GM23338 (cell line): ENCODE measurements at regions not wholly inside any gene's neighbourhood (a gene's known extent, or its start where the extent isn't known, plus 50 kb on each side); places are given as distances from the start of the nearest gene placed in this dataset.

Experiments used
- ATAC-seq: fragments of 200-7000 bp; cut with Tn5 transposase; 3 replicates; pipeline ENCODE4 v1.9.1; 2020
- DNase-seq: peaks from one replicate; pipeline ENCODE4 v3.0.0-alpha.2; 2015; ENCODE audit warnings: low spot score
- H2AFZ ChIP-seq: fragments of 200-600 bp; sonication (generic); 2 replicates; pipeline ENCODE4 v1.8.0; 2016; ENCODE audit warnings: antibody characterized with exemption, mild to moderate bottlenecking, moderate library complexity
- H3F3A ChIP-seq: fragments of 200-600 bp; sonication (generic); replicated peaks from 2 replicates; pipeline ENCODE4 v1.8.0; 2017; ENCODE audit warnings: antibody characterized with exemption, mixed run types, low read depth
- H3K27ac ChIP-seq: fragments of 200-600 bp; sonication (generic); 2 replicates; pipeline ENCODE4 v1.6.1; 2016; ENCODE audit warnings: low read depth
- H3K27me3 ChIP-seq: fragments of 200-600 bp; sonication (generic); 2 replicates; pipeline ENCODE4 v1.8.0; 2016; ENCODE audit warnings: mild to moderate bottlenecking, mixed run types, moderate library complexity; ENCODE audit not compliant: insufficient read depth
- H3K36me3 ChIP-seq: fragments of 200-600 bp; sonication (generic); 2 replicates; pipeline ENCODE4 v1.8.0; 2016; ENCODE audit warnings: mild to moderate bottlenecking; ENCODE audit not compliant: insufficient read depth
- H3K4me1 ChIP-seq: fragments of 200-600 bp; sonication (generic); 2 replicates; pipeline ENCODE4 v1.8.0; 2016; ENCODE audit warnings: mild to moderate bottlenecking, moderate library complexity; ENCODE audit not compliant: insufficient read depth
- H3K4me2 ChIP-seq: fragments of 200-600 bp; sonication (generic); 2 replicates; pipeline ENCODE4 v1.7.1; 2017; ENCODE audit warnings: mixed run types
- H3K4me3 ChIP-seq: fragments of 200-600 bp; sonication (generic); 2 replicates; pipeline ENCODE4 v1.6.1; 2016; ENCODE audit warnings: mixed run types
- H3K79me2 ChIP-seq: fragments of 200-600 bp; sonication (generic); replicated peaks from 2 replicates; pipeline ENCODE4 v1.8.0; 2017; ENCODE audit warnings: mild to moderate bottlenecking; ENCODE audit not compliant: insufficient read depth
- H3K9me2 ChIP-seq: fragments of 200-600 bp; sonication (generic); 2 replicates; pipeline ENCODE4 v1.8.0; 2017; ENCODE audit not compliant: insufficient read depth
- H4K20me1 ChIP-seq: fragments of 200-600 bp; sonication (generic); replicated peaks from 2 replicates; pipeline ENCODE4 v1.8.0; 2017; ENCODE audit warnings: mild to moderate bottlenecking; ENCODE audit not compliant: insufficient read depth
- H3K27ac Mint-ChIP-seq: 2 replicates; pipeline ENCODE4 v1.8.0; 2020; ENCODE audit warnings: inconsistent platforms, mild to moderate bottlenecking, moderate library complexity, mixed read lengths
- H3K27me3 Mint-ChIP-seq: 3 replicates; pipeline ENCODE4 v1.8.0; 2022; ENCODE audit warnings: low read depth, mild to moderate bottlenecking, moderate library complexity, mixed read lengths, inconsistent platforms; ENCODE audit not compliant: insufficient read depth, poor library complexity
- H3K36me3 Mint-ChIP-seq: 3 replicates; pipeline ENCODE4 v1.8.0; 2021; ENCODE audit warnings: low read depth, mild to moderate bottlenecking, inconsistent platforms, moderate library complexity, mixed read lengths
- H3K4me1 Mint-ChIP-seq: 3 replicates; pipeline ENCODE4 v1.8.0; 2020; ENCODE audit warnings: mild to moderate bottlenecking, inconsistent platforms, mixed read lengths
- H3K4me3 Mint-ChIP-seq: 3 replicates; pipeline ENCODE4 v1.8.0; 2021; ENCODE audit warnings: moderate library complexity, mild to moderate bottlenecking, inconsistent platforms, mixed read lengths
- H3K9me3 Mint-ChIP-seq: 3 replicates; pipeline ENCODE4 v1.8.0; 2020; ENCODE audit warnings: moderate library complexity, mild to moderate bottlenecking, inconsistent platforms, mixed read lengths
- CREB1 ChIP-seq: fragments of 250-450 bp; sonication (Bioruptor Pico); IDR thresholded peaks from 2 replicates; pipeline ENCODE4 v1.5.0; 2020; ENCODE audit warnings: low read depth, mild to moderate bottlenecking, moderate library complexity
- ETS1 ChIP-seq: IDR thresholded peaks from 2 replicates; pipeline ENCODE4 v1.6.1; 2016; ENCODE audit warnings: antibody characterized with exemption
- EZH2 ChIP-seq: fragments of 200-600 bp; sonication (generic); IDR thresholded peaks from one replicate; pipeline ENCODE4 v1.8.0; 2017; ENCODE audit warnings: antibody characterized with exemption, mild to moderate bottlenecking, low read depth; ENCODE audit not compliant: unreplicated experiment
- EZH2phosphoT487 ChIP-seq: fragments of 200-600 bp; sonication (generic); IDR thresholded peaks from one replicate; pipeline ENCODE4 v1.8.1; 2018; ENCODE audit warnings: antibody characterized with exemption; ENCODE audit not compliant: unreplicated experiment
- JUNB ChIP-seq: IDR thresholded peaks from one replicate; pipeline ENCODE4 v1.6.1; 2016; ENCODE audit warnings: antibody characterized with exemption; ENCODE audit not compliant: unreplicated experiment
- NANOG ChIP-seq: IDR thresholded peaks from 2 replicates; pipeline ENCODE4 v1.6.1; 2016; ENCODE audit warnings: antibody characterized with exemption, borderline replicate concordance
- POLR2AphosphoS5 ChIP-seq: IDR thresholded peaks from 2 replicates; pipeline ENCODE4 v1.6.1; 2016; ENCODE audit warnings: antibody characterized with exemption, low read depth
- REST ChIP-seq: IDR thresholded peaks from one replicate; pipeline ENCODE4 v1.6.1; 2018; ENCODE audit warnings: antibody characterized with exemption; ENCODE audit not compliant: unreplicated experiment
- STAT1 ChIP-seq: IDR thresholded peaks from one replicate; pipeline ENCODE4 v1.6.1; 2016; ENCODE audit warnings: antibody characterized with exemption; ENCODE audit not compliant: unreplicated experiment
- ZNF114 ChIP-seq: fragments of 250-450 bp; sonication (Bioruptor Pico); IDR thresholded peaks from 2 replicates; pipeline ENCODE4 v1.5.0; 2020; ENCODE audit warnings: mild to moderate bottlenecking, moderate library complexity
- ZNF331 ChIP-seq: fragments of 250-450 bp; sonication (Bioruptor Pico); IDR thresholded peaks from 2 replicates; pipeline ENCODE4 v1.5.0; 2020; ENCODE audit warnings: low read depth, mild to moderate bottlenecking, moderate library complexity
- TF ChIP-seq, protein P1 (sequence below), 2 experiments: fragments of 200-600 bp in 1 of 2; sonication (generic) in 1 of 2; conservative IDR thresholded peaks; 2 replicates each; pipeline versions ENCODE4 v1.5.1 to v1.6.1; 2016 to 2017; ENCODE audit warnings: antibody characterized with exemption in 2 of 2, low read depth in 2 of 2, mild to moderate bottlenecking in 2 of 2, moderate library complexity in 1 of 2
- TF ChIP-seq, protein P2 (sequence below): fragments of 250-450 bp; sonication (Bioruptor Pico); IDR thresholded peaks from 2 replicates; pipeline ENCODE4 v1.5.0; 2020; ENCODE audit warnings: mild to moderate bottlenecking, moderate library complexity

DNA sequence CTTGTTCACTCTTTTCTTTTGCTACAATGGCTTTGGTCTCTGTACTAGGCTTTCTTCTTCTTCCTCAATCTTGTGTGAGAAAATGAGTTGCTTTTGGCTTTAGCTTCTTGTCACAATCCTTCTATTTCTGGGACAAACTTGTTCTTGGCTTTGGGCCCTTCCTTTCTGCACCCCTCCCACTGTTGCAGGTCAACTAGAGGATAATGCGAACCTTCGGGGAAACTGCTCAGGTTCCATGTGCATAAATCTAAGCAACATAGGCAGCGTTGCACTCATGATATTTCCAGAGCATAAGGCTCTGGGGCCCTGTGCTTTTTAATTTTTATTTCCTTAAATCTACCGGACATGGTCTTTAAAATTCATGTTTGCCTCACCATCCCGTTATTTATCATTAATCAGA is 89.8 kb upstream of the LRIG3 start:
- H3K4me1 Mint-ChIP-seq, result no peaks in the 10 kb centered on the region
- DNase-seq (no peak), ATAC-seq (no peak)
- Histone ChIP-seq H3K79me2 (no peaks in the 10 kb centered on the region), H2AFZ (no peak overlapping the region), H4K20me1 (no peaks in the 10 kb centered on the region), H3F3A (no peaks in the 10 kb centered on the region), H3K4me1 (no peaks in the 10 kb centered on the region), H3K9me2 (no peaks in the 10 kb centered on the region), H3K27ac (no peak overlapping the region), H3K4me3 (no peak overlapping the region), H3K4me2 (no peak overlapping the region), H3K36me3 (no peaks in the 10 kb centered on the region), H3K27me3 (no peaks in the 10 kb centered on the region)
- no peaks in the 10 kb centered on the region for H3K27me3 Mint-ChIP-seq
- no peaks in the 10 kb centered on the region for H3K9me3 Mint-ChIP-seq
- TF ChIP-seq ETS1, result no peak
- no peak for TF ChIP-seq NANOG
- no peak for TF ChIP-seq EZH2
- TF ChIP-seq, protein P1, sequence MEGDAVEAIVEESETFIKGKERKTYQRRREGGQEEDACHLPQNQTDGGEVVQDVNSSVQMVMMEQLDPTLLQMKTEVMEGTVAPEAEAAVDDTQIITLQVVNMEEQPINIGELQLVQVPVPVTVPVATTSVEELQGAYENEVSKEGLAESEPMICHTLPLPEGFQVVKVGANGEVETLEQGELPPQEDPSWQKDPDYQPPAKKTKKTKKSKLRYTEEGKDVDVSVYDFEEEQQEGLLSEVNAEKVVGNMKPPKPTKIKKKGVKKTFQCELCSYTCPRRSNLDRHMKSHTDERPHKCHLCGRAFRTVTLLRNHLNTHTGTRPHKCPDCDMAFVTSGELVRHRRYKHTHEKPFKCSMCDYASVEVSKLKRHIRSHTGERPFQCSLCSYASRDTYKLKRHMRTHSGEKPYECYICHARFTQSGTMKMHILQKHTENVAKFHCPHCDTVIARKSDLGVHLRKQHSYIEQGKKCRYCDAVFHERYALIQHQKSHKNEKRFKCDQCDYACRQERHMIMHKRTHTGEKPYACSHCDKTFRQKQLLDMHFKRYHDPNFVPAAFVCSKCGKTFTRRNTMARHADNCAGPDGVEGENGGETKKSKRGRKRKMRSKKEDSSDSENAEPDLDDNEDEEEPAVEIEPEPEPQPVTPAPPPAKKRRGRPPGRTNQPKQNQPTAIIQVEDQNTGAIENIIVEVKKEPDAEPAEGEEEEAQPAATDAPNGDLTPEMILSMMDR (conservative IDR thresholded peaks at IDR 0.05; ENCODE audit: low read depth in 2 of 2), result no peak
- no peak for TF ChIP-seq STAT1
- no peak for TF ChIP-seq POLR2AphosphoS5
- TF ChIP-seq CREB1 (CRISPR knock-in tag), result no peak
- no peak for TF ChIP-seq ZNF114 (CRISPR knock-in tag)
- TF ChIP-seq JUNB, result no peak
- TF ChIP-seq, protein P2, sequence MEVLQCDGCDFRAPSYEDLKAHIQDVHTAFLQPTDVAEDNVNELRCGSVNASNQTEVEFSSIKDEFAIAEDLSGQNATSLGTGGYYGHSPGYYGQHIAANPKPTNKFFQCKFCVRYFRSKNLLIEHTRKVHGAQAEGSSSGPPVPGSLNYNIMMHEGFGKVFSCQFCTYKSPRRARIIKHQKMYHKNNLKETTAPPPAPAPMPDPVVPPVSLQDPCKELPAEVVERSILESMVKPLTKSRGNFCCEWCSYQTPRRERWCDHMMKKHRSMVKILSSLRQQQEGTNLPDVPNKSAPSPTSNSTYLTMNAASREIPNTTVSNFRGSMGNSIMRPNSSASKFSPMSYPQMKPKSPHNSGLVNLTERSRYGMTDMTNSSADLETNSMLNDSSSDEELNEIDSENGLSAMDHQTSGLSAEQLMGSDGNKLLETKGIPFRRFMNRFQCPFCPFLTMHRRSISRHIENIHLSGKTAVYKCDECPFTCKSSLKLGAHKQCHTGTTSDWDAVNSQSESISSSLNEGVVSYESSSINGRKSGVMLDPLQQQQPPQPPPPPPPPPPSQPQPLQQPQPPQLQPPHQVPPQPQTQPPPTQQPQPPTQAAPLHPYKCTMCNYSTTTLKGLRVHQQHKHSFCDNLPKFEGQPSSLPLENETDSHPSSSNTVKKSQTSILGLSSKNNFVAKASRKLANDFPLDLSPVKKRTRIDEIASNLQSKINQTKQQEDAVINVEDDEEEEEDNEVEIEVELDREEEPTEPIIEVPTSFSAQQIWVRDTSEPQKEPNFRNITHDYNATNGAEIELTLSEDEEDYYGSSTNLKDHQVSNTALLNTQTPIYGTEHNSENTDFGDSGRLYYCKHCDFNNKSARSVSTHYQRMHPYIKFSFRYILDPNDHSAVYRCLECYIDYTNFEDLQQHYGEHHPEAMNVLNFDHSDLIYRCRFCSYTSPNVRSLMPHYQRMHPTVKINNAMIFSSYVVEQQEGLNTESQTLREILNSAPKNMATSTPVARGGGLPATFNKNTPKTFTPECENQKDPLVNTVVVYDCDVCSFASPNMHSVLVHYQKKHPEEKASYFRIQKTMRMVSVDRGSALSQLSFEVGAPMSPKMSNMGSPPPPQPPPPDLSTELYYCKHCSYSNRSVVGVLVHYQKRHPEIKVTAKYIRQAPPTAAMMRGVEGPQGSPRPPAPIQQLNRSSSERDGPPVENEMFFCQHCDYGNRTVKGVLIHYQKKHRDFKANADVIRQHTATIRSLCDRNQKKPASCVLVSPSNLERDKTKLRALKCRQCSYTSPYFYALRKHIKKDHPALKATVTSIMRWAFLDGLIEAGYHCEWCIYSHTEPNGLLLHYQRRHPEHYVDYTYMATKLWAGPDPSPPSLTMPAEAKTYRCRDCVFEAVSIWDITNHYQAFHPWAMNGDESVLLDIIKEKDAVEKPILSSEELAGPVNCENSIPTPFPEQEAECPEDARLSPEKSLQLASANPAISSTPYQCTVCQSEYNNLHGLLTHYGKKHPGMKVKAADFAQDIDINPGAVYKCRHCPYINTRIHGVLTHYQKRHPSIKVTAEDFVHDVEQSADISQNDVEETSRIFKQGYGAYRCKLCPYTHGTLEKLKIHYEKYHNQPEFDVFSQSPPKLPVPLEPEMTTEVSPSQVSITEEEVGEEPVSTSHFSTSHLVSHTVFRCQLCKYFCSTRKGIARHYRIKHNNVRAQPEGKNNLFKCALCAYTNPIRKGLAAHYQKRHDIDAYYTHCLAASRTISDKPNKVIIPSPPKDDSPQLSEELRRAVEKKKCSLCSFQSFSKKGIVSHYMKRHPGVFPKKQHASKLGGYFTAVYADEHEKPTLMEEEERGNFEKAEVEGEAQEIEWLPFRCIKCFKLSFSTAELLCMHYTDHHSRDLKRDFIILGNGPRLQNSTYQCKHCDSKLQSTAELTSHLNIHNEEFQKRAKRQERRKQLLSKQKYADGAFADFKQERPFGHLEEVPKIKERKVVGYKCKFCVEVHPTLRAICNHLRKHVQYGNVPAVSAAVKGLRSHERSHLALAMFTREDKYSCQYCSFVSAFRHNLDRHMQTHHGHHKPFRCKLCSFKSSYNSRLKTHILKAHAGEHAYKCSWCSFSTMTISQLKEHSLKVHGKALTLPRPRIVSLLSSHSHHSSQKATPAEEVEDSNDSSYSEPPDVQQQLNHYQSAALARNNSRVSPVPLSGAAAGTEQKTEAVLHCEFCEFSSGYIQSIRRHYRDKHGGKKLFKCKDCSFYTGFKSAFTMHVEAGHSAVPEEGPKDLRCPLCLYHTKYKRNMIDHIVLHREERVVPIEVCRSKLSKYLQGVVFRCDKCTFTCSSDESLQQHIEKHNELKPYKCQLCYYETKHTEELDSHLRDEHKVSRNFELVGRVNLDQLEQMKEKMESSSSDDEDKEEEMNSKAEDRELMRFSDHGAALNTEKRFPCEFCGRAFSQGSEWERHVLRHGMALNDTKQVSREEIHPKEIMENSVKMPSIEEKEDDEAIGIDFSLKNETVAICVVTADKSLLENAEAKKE (CRISPR knock-in tag), result no peak
- no peak for TF ChIP-seq REST
- no peak for TF ChIP-seq EZH2phosphoT487
- no peak for TF ChIP-seq ZNF331
- H3K27ac Mint-ChIP-seq, result no peak overlapping the region; the same call in 1 of the 2 replicates
- H3K36me3 Mint-ChIP-seq, result no peaks in the 10 kb centered on the region
- H3K4me3 Mint-ChIP-seq, result no peak overlapping the region
